Neutrophil (primary cell): ENCODE measurements at regions not wholly inside any gene's neighbourhood (a gene's known extent, or its start where the extent isn't known, plus 50 kb on each side); places are given as distances from the start of the nearest gene placed in this dataset.

Experiments used
- H3K27ac ChIP-seq: fragments of 200-600 bp; sonication (generic); 2 replicates; pipeline ENCODE4 v1.5.1; 2016; ENCODE audit warnings: mild to moderate bottlenecking, moderate library complexity
- H3K27me3 ChIP-seq: fragments of 200-600 bp; sonication (generic); 2 replicates; pipeline ENCODE4 v1.6.0; 2016; ENCODE audit warnings: mild to moderate bottlenecking
- H3K36me3 ChIP-seq: fragments of 200-600 bp; sonication (generic); 2 replicates; pipeline ENCODE4 v1.5.1; 2017
- H3K4me1 ChIP-seq, 2 experiments: fragments of 200-600 bp in 1 of 2; sonication (generic) in 1 of 2; 1 replicate in 1 of 2; 2 replicates in 1 of 2; pipeline versions ENCODE4 v1.5.1 to v1.6.1; 2013 to 2016; ENCODE audit warnings: low read depth in 1 of 2, low read length in 1 of 2, mild to moderate bottlenecking in 1 of 2, moderate library complexity in 1 of 2; ENCODE audit not compliant: control insufficient read depth in 1 of 2, insufficient read depth in 1 of 2
- H3K4me3 ChIP-seq, 2 experiments: fragments of 200-600 bp in 1 of 2; sonication (generic) in 1 of 2; 1 replicate in 1 of 2; 2 replicates in 1 of 2; pipeline ENCODE4 v1.5.1; 2013 to 2016; ENCODE audit warnings: low read depth in 1 of 2, low read length in 1 of 2, mild to moderate bottlenecking in 1 of 2, moderate library complexity in 1 of 2
- H3K9me3 ChIP-seq: fragments of 200-600 bp; sonication (generic); 2 replicates; pipeline ENCODE4 v1.5.1; 2016
- CTCF ChIP-seq: fragments of 200-600 bp; sonication (generic); IDR thresholded peaks from 2 replicates; pipeline ENCODE4 v1.5.1; 2016; ENCODE audit warnings: antibody characterized with exemption

- no peak for TF ChIP-seq CTCF
Observed at GRCh38 chr2:43034921-43035320, 191.5 kb downstream of the ZFP36L2 start.

GRCh38 chr2:43034242-43034619, 192.2 kb downstream of the ZFP36L2 start:
- H3K4me1 ChIP-seq = no peaks in the 10 kb centered on the region
- H3K9me3 ChIP-seq = no peaks in the 10 kb centered on the region
- H3K27me3 ChIP-seq = no peaks in the 10 kb centered on the region
- TF ChIP-seq CTCF = no peak
- H3K36me3 ChIP-seq = no peaks in the 10 kb centered on the region
- no peak overlapping the region for H3K27ac ChIP-seq
- no peak overlapping the region for H3K4me3 ChIP-seq

More at GRCh38 chr2:43034921-43035320, 191.5 kb downstream of the ZFP36L2 start:
- Histone ChIP-seq H3K36me3 (no peaks in the 10 kb centered on the region), H3K4me3 (no peak overlapping the region), H3K27ac (no peak overlapping the region), H3K4me1 (no peaks in the 10 kb centered on the region), H3K27me3 (no peaks in the 10 kb centered on the region), H3K9me3 (no peaks in the 10 kb centered on the region)

GRCh38 chr2:43033466-43034241, 192.8 kb downstream of the ZFP36L2 start:
- TF ChIP-seq CTCF = no peak
- H3K4me1 ChIP-seq = no peaks in the 10 kb centered on the region
- no peaks in the 10 kb centered on the region for H3K27me3 ChIP-seq

GRCh38 chr2:43033016-43033270, 193.5 kb downstream of the ZFP36L2 start:
- Histone ChIP-seq H3K27ac (no peak overlapping the region), H3K4me3 (no peak overlapping the region), H3K27me3 (no peaks in the 10 kb centered on the region), H3K9me3 (no peaks in the 10 kb centered on the region), H3K36me3 (no peaks in the 10 kb centered on the region), H3K4me1 (no peaks in the 10 kb centered on the region)
- TF ChIP-seq CTCF = no peak

More at GRCh38 chr2:43033466-43034241, 192.8 kb downstream of the ZFP36L2 start:
- Histone ChIP-seq H3K4me3 (no peak overlapping the region), H3K27ac (no peak overlapping the region), H3K36me3 (no peaks in the 10 kb centered on the region), H3K9me3 (no peaks in the 10 kb centered on the region)

- H3K36me3 ChIP-seq = no peaks in the 10 kb centered on the region
- peaks cover 2 to 3% of the 10 kb centered on the region in 2 experiments for H3K4me1 ChIP-seq
- TF ChIP-seq CTCF = no peak
- no peaks in the 10 kb centered on the region for H3K27me3 ChIP-seq
- no peak overlapping the region for H3K27ac ChIP-seq
- no peak overlapping the region for H3K4me3 ChIP-seq
- no peaks in the 10 kb centered on the region for H3K9me3 ChIP-seq
Observed at GRCh38 chr2:43032213-43033015, 194.0 kb downstream of the ZFP36L2 start.
